Stimulated activated CD8-positive, alpha-beta memory T cell treated with anti-CD3 and anti-CD28 coated beads, Interleukin-12 subunit alpha, Interleukin-12 subunit beta, amount 100 ng/mL, for 24 hours (primary cell): ENCODE measurements at regions not wholly inside any gene's neighbourhood (a gene's known extent, or its start where the extent isn't known, plus 50 kb on each side); places are given as distances from the start of the nearest gene placed in this dataset.
"Not testable (repeated sequence)": the region's sequence is repeated elsewhere in the genome, so short reads cannot be mapped to it uniquely, and the experiment has no call there.

Experiments used
- DNase-seq: peaks from one replicate; pipeline ENCODE4 v3.0.0-alpha.2; 2020; ENCODE audit errors: extremely low read depth

- no peak for DNase-seq
Observed at GRCh38 chr3:103459815-103460214, 1025.0 kb downstream of the ZPLD1 start.

- DNase-seq, result no peak
Observed at GRCh38 chr3:103470498-103470897, 1035.7 kb downstream of the ZPLD1 start.

- DNase-seq, result no peak
Observed at GRCh38 chr3:103494011-103494410, 1059.2 kb downstream of the ZPLD1 start.

GRCh38 chr3:103494512-103494911 lies 1059.7 kb downstream of the ZPLD1 start:
- no peak for DNase-seq

GRCh38 chr3:103495186-103495585 lies 1060.4 kb downstream of the ZPLD1 start:
- no peak for DNase-seq

GRCh38 chr3:103499132-103499900 lies 1064.5 kb downstream of the ZPLD1 start:
- no peak for DNase-seq

GRCh38 chr3:103499967-103500366 lies 1065.2 kb downstream of the ZPLD1 start:
- no peak for DNase-seq

- no peak for DNase-seq
Observed at GRCh38 chr3:103510760-103511159, 1075.9 kb downstream of the ZPLD1 start.

- DNase-seq, result no peak
Observed at GRCh38 chr3:103511891-103512290, 1077.1 kb downstream of the ZPLD1 start.

- DNase-seq, result no peak
Observed at GRCh38 chr3:103512595-103512994, 1077.8 kb downstream of the ZPLD1 start.

- DNase-seq, result no peak
Observed at GRCh38 chr3:103513003-103513402, 1078.2 kb downstream of the ZPLD1 start.

- DNase-seq, result no peak
Observed at GRCh38 chr3:103515116-103515515, 1080.3 kb downstream of the ZPLD1 start.

GRCh38 chr3:103516950-103517349 lies 1082.1 kb downstream of the ZPLD1 start:
- DNase-seq, result no peak

- DNase-seq, result not testable (repeated sequence)
Observed at GRCh38 chr3:103531327-103531726, 1096.5 kb downstream of the ZPLD1 start.

GRCh38 chr3:103532986-103533385 lies 1098.2 kb downstream of the ZPLD1 start:
- no peak for DNase-seq

GRCh38 chr3:103554451-103554850 lies 1119.6 kb downstream of the ZPLD1 start:
- DNase-seq, result no peak

- DNase-seq, result not testable (repeated sequence)
Observed at GRCh38 chr3:103564116-103564515, 1129.3 kb downstream of the ZPLD1 start.

- DNase-seq, result no peak
Observed at GRCh38 chr3:103585809-103586208, 1151.0 kb downstream of the ZPLD1 start.

- DNase-seq, result no peak
Observed at GRCh38 chr3:103589770-103590169, 1155.0 kb downstream of the ZPLD1 start.

GRCh38 chr3:103600844-103601243 lies 1166.0 kb downstream of the ZPLD1 start:
- no peak for DNase-seq

GRCh38 chr3:103601666-103602065 lies 1166.9 kb downstream of the ZPLD1 start:
- DNase-seq, result no peak

- DNase-seq, result no peak
Observed at GRCh38 chr3:103609472-103609871, 1174.7 kb downstream of the ZPLD1 start.

- no peak for DNase-seq
Observed at GRCh38 chr3:103613397-103614156, 1178.8 kb downstream of the ZPLD1 start.
